ENCODE measurements at regions not wholly inside any gene's neighbourhood (a gene's known extent, or its start where the extent isn't known, plus 50 kb on each side); places are given as distances from the start of the nearest gene placed in this dataset.

DNA sequence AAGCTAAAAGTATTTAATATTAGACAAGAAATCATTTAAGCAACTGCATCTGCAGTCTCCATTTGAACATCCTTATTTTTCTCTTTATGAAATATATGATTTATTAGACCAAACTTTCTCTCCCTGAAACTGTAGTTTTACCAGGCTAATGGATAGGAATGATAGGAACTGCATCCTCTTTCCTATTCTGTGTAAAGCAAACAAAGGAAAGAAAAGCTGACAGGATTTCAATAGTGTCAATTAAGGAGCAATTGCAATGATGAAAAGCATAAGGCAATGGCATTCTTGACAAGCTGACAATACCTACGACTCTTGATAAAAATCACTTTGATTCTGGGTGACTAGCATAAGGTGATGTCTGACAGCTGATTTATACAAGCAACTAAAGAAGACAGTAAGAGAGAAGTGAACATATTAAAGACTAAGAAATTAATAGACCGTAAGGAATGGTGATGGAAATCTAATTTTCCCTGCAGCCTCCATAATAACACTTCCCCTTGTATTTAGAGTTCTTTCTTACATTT lies 502.5 kb downstream of the TECRL start:
- Histone ChIP-seq H3K18ac (ENCODE audit: low read depth, low read length) (no peak overlapping the region), H3K4me2 (ENCODE audit: low read depth, low read length) (no peak overlapping the region), H3K27ac (ENCODE audit: insufficient read depth, low read length) (no peak overlapping the region), H3K4me3 (ENCODE audit: insufficient read depth, low read depth, low read length) (no peak overlapping the region), H2AK9ac (replicated peaks; ENCODE audit: low read depth, low read length, poor library complexity) (no peak overlapping the region), H3K9me3 (ENCODE audit: control insufficient read depth, insufficient read depth, low read length) (0 out of 2 replicates have a peak, but pooled peaks cover 2% of the 10 kb centered on the region), H3K36me3 (ENCODE audit: control insufficient read depth, insufficient read depth, low read length) (no peaks in the 10 kb centered on the region), H4K91ac (ENCODE audit: insufficient read depth, low read depth, low read length) (no peak overlapping the region), H3K4ac (ENCODE audit: low read depth, low read length) (no peak overlapping the region), H4K20me1 (ENCODE audit: insufficient read depth, low read length) (no peaks in the 10 kb centered on the region), H3K9ac (ENCODE audit: low read depth, low read length) (no peak overlapping the region), H2BK20ac (ENCODE audit: low read depth, low read length) (no peak overlapping the region), H2AFZ (replicated peaks; ENCODE audit: low read length, poor library complexity) (no peak overlapping the region), H2BK5ac (ENCODE audit: low read depth, low read length, poor library complexity, severe bottlenecking) (no peak overlapping the region), H3K27me3 (ENCODE audit: control insufficient read depth, insufficient read depth, low read length) (no peaks in the 10 kb centered on the region), H4K8ac (ENCODE audit: low read depth in 2 of 2, low read length in 2 of 2) (no peak overlapping the region), H3K56ac (ENCODE audit: extremely low read depth, insufficient read depth, low read length) (no peak overlapping the region), H3K23ac (ENCODE audit: low read depth, low read length) (no peak overlapping the region), H2AK5ac (ENCODE audit: low read depth, low read length) (no peak overlapping the region), H2BK15ac (ENCODE audit: low read depth, low read length) (no peak overlapping the region), H3K9me1 (ENCODE audit: insufficient read depth, low read length) (no peaks in the 10 kb centered on the region), H3K4me1 (ENCODE audit: control insufficient read depth, insufficient read depth, low read length) (no peaks in the 10 kb centered on the region), H4K5ac (ENCODE audit: low read depth, low read length) (no peak overlapping the region), H2BK120ac (ENCODE audit: low read depth, low read length) (no peak overlapping the region), H3K14ac (replicated peaks; ENCODE audit: low read depth, low read length) (no peak overlapping the region), H3K79me1 (ENCODE audit: low read depth in 1 of 2, low read length in 2 of 2) (no peaks in the 10 kb centered on the region)
- intact Hi-C loops (cut with micrococcal nuclease) (no loop called here), in situ Hi-C loops (cut with MboI; ENCODE audit: low sequenced_read_pairs) (no loop called here), dilution Hi-C loops (cut with HindIII; ENCODE audit: low sequenced_read_pairs, unreplicated experiment) (no loop called here)
- WGBS, 2 experiments (ENCODE audit: extremely low coverage in 2 of 2, insufficient read length in 1 of 2), result no CpG with 5 or more reads among the region's 2 CpGs
- TF ChIP-seq CTCF (conservative IDR thresholded peaks at IDR 0.05; ENCODE audit: low read depth, low read length) (no peak), MAZ (IDR thresholded peaks at IDR 0.05; ENCODE audit: borderline replicate concordance, low read depth, low read length) (no peak), BHLHE40 (IDR thresholded peaks at IDR 0.05; ENCODE audit: low read depth, low read length) (no peak), MAFK (IDR thresholded peaks at IDR 0.05; ENCODE audit: low read depth, low read length) (no peak), RCOR1 (IDR thresholded peaks at IDR 0.05; ENCODE audit: insufficient replicate concordance, low read length) (no peak), SMC3 (IDR thresholded peaks at IDR 0.05; ENCODE audit: low read depth, low read length) (no peak)
- ATAC-seq (ENCODE audit: low read depth) (no peak), DNase-seq (no peak)
- no TSS peak for BruUV-seq (replicated peaks)
- CTCF ChIA-PET, result no interaction called here
- POLR2A ChIA-PET (ENCODE audit: unreplicated experiment), result no interaction called here

All from IMR-90 (cell line).